ENCODE measurements at regions not wholly inside any gene's neighbourhood (a gene's known extent, or its start where the extent isn't known, plus 50 kb on each side); places are given as distances from the start of the nearest gene placed in this dataset.

DNA sequence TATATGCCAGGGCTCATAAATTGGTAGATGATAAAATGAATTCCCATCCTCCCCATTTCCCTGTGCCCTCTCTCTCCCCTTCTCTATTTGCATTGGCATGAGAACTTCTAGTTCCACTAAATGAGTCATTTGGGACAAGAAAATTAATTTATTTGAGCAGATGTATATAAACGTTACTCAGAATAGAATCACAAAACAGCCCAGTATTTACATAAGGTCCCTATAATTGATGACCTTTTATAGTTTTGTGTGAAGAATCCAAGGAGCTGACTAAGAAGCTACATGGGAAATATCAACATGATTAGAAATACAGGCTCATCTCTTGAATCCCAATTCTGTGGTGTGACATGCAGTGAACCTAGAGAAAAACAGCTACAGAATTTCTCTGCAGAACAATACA lies 617.7 kb upstream of the NR2F2 start:
- WGBS, 2 donors = 23 to 57% methylated on average over 1 of the region's 1 CpG

GRCh38 chr15:95713324-95713723 lies 617.2 kb upstream of the NR2F2 start:
- DNase-seq = no peak
- TF ChIP-seq POLR2A (IDR thresholded peaks at IDR 0.05) = no peak
- TF ChIP-seq, protein P1, sequence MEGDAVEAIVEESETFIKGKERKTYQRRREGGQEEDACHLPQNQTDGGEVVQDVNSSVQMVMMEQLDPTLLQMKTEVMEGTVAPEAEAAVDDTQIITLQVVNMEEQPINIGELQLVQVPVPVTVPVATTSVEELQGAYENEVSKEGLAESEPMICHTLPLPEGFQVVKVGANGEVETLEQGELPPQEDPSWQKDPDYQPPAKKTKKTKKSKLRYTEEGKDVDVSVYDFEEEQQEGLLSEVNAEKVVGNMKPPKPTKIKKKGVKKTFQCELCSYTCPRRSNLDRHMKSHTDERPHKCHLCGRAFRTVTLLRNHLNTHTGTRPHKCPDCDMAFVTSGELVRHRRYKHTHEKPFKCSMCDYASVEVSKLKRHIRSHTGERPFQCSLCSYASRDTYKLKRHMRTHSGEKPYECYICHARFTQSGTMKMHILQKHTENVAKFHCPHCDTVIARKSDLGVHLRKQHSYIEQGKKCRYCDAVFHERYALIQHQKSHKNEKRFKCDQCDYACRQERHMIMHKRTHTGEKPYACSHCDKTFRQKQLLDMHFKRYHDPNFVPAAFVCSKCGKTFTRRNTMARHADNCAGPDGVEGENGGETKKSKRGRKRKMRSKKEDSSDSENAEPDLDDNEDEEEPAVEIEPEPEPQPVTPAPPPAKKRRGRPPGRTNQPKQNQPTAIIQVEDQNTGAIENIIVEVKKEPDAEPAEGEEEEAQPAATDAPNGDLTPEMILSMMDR (IDR thresholded peaks at IDR 0.05) = no peak
- no peak for TF ChIP-seq POLR2AphosphoS5 (IDR thresholded peaks at IDR 0.05)
- Histone ChIP-seq H3K27me3 (no peaks in the 10 kb centered on the region), H3K9me3 (no peaks in the 10 kb centered on the region), H3K27ac (no peak overlapping the region), H3K36me3 (no peaks in the 10 kb centered on the region), H3K4me1 (peaks cover 0 to 13% (median 10%) of the 10 kb centered on the region in 4 donors), H3K4me3 (no peak overlapping the region)
- intact Hi-C loops (cut with DNase I) = no loop called here
- WGBS, 2 donors = 61 to 69% methylated on average over 5 of the region's 5 CpGs

More for the DNA sequence above, 617.7 kb upstream of the NR2F2 start:
- TF ChIP-seq EP300 (IDR thresholded peaks at IDR 0.05) (no peak), POLR2A (IDR thresholded peaks at IDR 0.05) (no peak), POLR2AphosphoS5 (IDR thresholded peaks at IDR 0.05) (no peak)
- TF ChIP-seq, protein P1 (IDR thresholded peaks at IDR 0.05) = no peak
- intact Hi-C loops (cut with DNase I) = no loop called here
- Histone ChIP-seq H3K4me3 (no peak overlapping the region), H3K4me1 (peaks cover 0 to 13% (median 9%) of the 10 kb centered on the region in 4 donors), H3K27ac (no peak overlapping the region), H3K27me3 (no peaks in the 10 kb centered on the region), H3K9me3 (no peaks in the 10 kb centered on the region), H3K36me3 (no peaks in the 10 kb centered on the region)
- DNase-seq = no peak

DNA sequence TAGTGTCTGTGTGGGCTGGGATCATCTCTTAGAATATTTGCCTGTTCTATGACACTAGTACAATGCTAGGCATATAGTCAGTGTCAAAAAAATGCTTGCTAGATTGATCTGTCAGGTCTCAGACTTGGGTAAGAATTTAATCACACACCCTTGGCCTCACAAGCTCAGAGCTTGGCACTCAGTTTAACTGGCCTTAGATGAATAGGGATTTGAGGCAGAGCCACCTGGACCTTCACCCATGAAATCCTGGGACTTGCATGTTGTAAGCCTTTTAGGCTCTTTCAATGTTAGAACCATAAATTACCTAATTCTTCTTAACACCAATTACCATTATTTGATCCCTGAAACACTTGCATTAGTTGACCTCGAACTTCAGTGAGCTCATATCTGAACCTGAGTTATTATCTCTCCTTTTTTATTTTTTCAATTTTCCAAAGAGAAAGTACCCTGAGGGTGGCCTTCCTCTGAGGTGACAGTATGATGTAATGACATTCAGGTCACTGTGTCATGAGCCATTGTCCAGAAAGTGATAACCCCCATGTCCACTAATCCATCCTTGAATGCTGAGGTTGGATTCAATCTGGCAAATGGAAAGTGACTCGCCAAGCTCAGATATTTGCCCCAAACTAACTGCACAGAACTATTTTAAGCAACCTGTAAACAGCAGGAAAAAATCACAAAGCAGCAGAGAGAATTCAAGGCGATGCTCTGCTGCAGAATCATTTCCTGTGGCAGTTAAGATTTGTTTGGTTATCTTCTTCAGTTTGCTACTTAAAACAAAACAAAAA lies 615.2 kb upstream of the NR2F2 start:
- no peaks in the 10 kb centered on the region for H3K36me3 ChIP-seq
- H3K4me3 ChIP-seq = no peak overlapping the region
- intact Hi-C loops (cut with DNase I) = no loop called here
- DNase-seq = no peak
- peaks cover 0 to 14% (median 13%) of the 10 kb centered on the region in 4 donors for H3K4me1 ChIP-seq
- no peaks in the 10 kb centered on the region for H3K27me3 ChIP-seq
- TF ChIP-seq EP300 (IDR thresholded peaks at IDR 0.05) = no peak
- no peak for TF ChIP-seq POLR2A (IDR thresholded peaks at IDR 0.05)
- TF ChIP-seq, protein P1 (IDR thresholded peaks at IDR 0.05) = no peak
- no peak for TF ChIP-seq POLR2AphosphoS5 (IDR thresholded peaks at IDR 0.05)
- WGBS, 2 donors = 47 to 61% methylated on average over 3 of the region's 3 CpGs
- no peak overlapping the region for H3K27ac ChIP-seq
- no peaks in the 10 kb centered on the region for H3K9me3 ChIP-seq

DNA sequence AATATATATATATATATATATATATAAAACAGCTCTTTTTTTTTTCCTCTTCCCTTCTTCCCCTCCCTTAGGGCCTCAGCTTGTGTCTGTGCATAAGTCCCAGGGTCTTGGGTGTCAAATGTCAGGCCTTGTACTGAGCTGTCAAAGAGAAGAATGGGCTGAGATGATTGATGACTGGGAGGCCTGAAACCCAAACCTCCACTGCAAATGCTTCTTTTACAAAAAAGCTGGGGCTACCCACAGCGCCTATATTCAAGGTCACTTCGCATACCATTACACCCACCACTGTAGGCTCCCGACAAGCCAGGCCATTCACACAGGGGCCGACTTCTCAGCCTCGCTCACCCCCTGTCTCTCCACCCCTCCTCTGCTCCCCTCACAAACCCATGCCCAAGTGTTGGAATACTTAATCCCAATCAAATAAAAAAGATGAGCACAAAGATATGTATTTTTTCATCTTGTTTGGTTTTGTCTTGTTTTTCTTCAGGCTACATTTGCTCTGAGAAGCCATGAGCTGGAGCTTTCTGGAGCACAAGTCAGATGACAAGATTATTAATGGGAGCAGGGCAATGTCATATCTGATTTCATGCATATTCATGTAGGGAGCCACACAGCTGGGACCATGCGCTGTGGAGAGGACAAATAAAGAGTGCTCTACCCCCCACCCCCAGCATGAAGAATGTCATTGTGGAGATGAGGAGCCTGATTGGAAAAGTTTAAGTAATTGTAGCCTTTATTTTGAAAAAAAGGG lies 614.4 kb upstream of the NR2F2 start:
- peaks cover 0 to 14% (median 13%) of the 10 kb centered on the region in 4 donors for H3K4me1 ChIP-seq
- H3K9me3 ChIP-seq = no peaks in the 10 kb centered on the region
- no peaks in the 10 kb centered on the region for H3K27me3 ChIP-seq
- no peak overlapping the region for H3K4me3 ChIP-seq
- no peak for DNase-seq
- intact Hi-C loops (cut with DNase I) = no loop called here
- TF ChIP-seq POLR2AphosphoS5 (IDR thresholded peaks at IDR 0.05) (no peak), EP300 (IDR thresholded peaks at IDR 0.05) (no peak), POLR2A (IDR thresholded peaks at IDR 0.05) (no peak)
- TF ChIP-seq, protein P1 (IDR thresholded peaks at IDR 0.05) = no peak
- no peak overlapping the region for H3K27ac ChIP-seq
- no peaks in the 10 kb centered on the region for H3K36me3 ChIP-seq
- WGBS, 2 donors = 72 to 79% methylated on average over 6 of the region's 6 CpGs
